ENCODE measurements at regions not wholly inside any gene's neighbourhood (a gene's known extent, or its start where the extent isn't known, plus 50 kb on each side); places are given as distances from the start of the nearest gene placed in this dataset.
A peak's percentile ranks its signal among the peaks of the same experiment; 100 is the strongest.

DNA sequence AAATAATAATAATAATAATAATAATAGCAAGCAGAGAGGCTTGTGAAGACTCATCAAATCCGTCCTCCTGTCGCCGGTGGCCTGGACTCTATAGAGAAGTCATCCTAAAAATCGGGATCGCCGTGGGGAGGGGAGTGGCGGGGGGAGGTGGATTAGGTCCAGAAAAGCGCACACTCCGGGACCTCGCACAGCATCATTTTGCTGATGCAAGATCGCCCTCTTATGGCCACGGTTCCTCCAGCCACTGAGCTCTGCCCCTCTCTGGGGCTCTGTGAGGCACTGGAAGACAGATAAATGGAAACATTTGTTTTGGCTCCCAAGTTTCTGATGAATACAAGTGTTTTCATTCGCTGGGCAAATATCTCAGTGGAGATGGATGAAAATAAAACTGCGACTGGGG is 612.0 kb downstream of the MATN1 start:
- WGBS (ENCODE audit: insufficient coverage) = 2% methylated on average over 11 of the region's 14 CpGs
- peaks cover 38% of the 10 kb centered on the region for H3K27me3 ChIP-seq (ENCODE audit: control insufficient read depth, insufficient read depth, low read length)

GRCh38 chr1:30110846-30111245 is 612.5 kb downstream of the MATN1 start:
- Histone ChIP-seq H3K27me3 (ENCODE audit: control insufficient read depth, insufficient read depth, low read length) (peaks cover 38% of the 10 kb centered on the region), H3K9me3 (replicated peaks; ENCODE audit: control insufficient read depth, low read depth, low read length) (no peaks in the 10 kb centered on the region), H3K27ac (ENCODE audit: low read length) (no peak overlapping the region), H3K4me3 (ENCODE audit: low read length) (no peak overlapping the region), H3K36me3 (ENCODE audit: control insufficient read depth, insufficient read depth, low read length) (no peaks in the 10 kb centered on the region), H3K4me1 (ENCODE audit: control insufficient read depth, insufficient read depth, low read length) (no peaks in the 10 kb centered on the region)
- DNase-seq = no peak
- WGBS (ENCODE audit: insufficient coverage) = 42% methylated on average over 8 of the region's 11 CpGs

More for the DNA sequence above, 612.0 kb downstream of the MATN1 start:
- no peak overlapping the region for H3K27ac ChIP-seq (ENCODE audit: low read length)
- no peaks in the 10 kb centered on the region for H3K4me1 ChIP-seq (ENCODE audit: control insufficient read depth, insufficient read depth, low read length)
- H3K9me3 ChIP-seq (replicated peaks; ENCODE audit: control insufficient read depth, low read depth, low read length) = no peaks in the 10 kb centered on the region
- DNase-seq = peak; percentile 52
- H3K4me3 ChIP-seq (ENCODE audit: low read length) = no peak overlapping the region
- H3K36me3 ChIP-seq (ENCODE audit: control insufficient read depth, insufficient read depth, low read length) = no peaks in the 10 kb centered on the region

GRCh38 chr1:30109853-30110252 is 613.5 kb downstream of the MATN1 start:
- H3K36me3 ChIP-seq (ENCODE audit: control insufficient read depth, insufficient read depth, low read length) = no peaks in the 10 kb centered on the region
- H3K9me3 ChIP-seq (replicated peaks; ENCODE audit: control insufficient read depth, low read depth, low read length) = no peaks in the 10 kb centered on the region
- 23% methylated on average over 7 of the region's 10 CpGs for WGBS (ENCODE audit: insufficient coverage)
- no peak overlapping the region for H3K4me3 ChIP-seq (ENCODE audit: low read length)
- DNase-seq = peak; percentile 38
- no peaks in the 10 kb centered on the region for H3K4me1 ChIP-seq (ENCODE audit: control insufficient read depth, insufficient read depth, low read length)
- peaks cover 40% of the 10 kb centered on the region for H3K27me3 ChIP-seq (ENCODE audit: control insufficient read depth, insufficient read depth, low read length)
- no peak overlapping the region for H3K27ac ChIP-seq (ENCODE audit: low read length)

DNA sequence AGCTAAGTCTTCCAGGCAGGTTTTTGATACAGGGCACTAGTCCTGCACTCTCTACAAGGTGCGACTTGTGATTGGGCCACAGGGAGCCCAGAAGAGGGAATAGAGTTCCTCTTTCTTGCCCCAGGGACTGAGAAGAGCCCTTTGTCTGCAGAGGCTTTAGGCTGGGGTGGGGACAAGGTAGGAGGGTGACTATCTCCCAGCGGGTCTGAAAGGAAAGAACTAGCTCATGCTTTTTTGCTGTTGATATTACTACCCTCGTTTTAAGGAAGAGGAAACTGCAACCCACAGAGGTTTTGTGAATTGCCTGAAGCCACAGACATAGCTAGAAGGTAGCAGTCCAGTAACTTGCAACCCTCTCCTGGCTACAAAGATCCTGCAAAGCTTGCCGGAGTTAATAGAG is 615.2 kb downstream of the MATN1 start:
- no peaks in the 10 kb centered on the region for H3K9me3 ChIP-seq (replicated peaks; ENCODE audit: control insufficient read depth, low read depth, low read length)
- no peaks in the 10 kb centered on the region for H3K36me3 ChIP-seq (ENCODE audit: control insufficient read depth, insufficient read depth, low read length)
- no peak overlapping the region for H3K27ac ChIP-seq (ENCODE audit: low read length)
- no peak overlapping the region for H3K4me3 ChIP-seq (ENCODE audit: low read length)
- no CpG with 5 or more reads among the region's 4 CpGs for WGBS (ENCODE audit: insufficient coverage)
- H3K4me1 ChIP-seq (ENCODE audit: control insufficient read depth, insufficient read depth, low read length) = no peaks in the 10 kb centered on the region
- no peak for DNase-seq
- H3K27me3 ChIP-seq (ENCODE audit: control insufficient read depth, insufficient read depth, low read length) = peaks cover 50% of the 10 kb centered on the region

DNA sequence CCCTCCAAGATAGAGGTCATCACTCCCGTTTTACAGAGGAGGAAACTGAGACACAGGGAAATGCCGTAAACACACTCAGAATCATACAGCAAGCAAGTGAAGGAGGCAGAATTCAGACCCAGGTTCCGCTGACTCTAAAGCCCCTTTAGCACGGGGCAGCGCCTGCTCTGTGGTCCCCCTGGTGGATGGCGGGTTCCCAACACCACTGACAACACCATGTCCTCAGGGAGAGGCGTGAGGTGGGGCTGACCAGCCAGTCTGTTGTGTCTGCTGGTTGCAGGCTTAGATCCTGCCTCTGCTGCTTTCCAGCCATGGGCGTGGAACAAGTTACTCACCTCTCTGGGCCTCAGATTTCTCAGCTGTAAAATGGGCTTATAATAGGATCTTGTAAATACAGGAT is 617.3 kb downstream of the MATN1 start:
- Histone ChIP-seq H3K27ac (ENCODE audit: low read length) (no peak overlapping the region), H3K9me3 (replicated peaks; ENCODE audit: control insufficient read depth, low read depth, low read length) (no peaks in the 10 kb centered on the region), H3K27me3 (ENCODE audit: control insufficient read depth, insufficient read depth, low read length) (peaks cover 39% of the 10 kb centered on the region), H3K4me1 (ENCODE audit: control insufficient read depth, insufficient read depth, low read length) (no peaks in the 10 kb centered on the region), H3K4me3 (ENCODE audit: low read length) (no peak overlapping the region), H3K36me3 (ENCODE audit: control insufficient read depth, insufficient read depth, low read length) (no peaks in the 10 kb centered on the region)
- DNase-seq = peak; percentile 23
- WGBS (ENCODE audit: insufficient coverage) = 23% methylated on average over 4 of the region's 8 CpGs

- no peak overlapping the region for H3K4me3 ChIP-seq (ENCODE audit: low read length)
- no peaks in the 10 kb centered on the region for H3K9me3 ChIP-seq (replicated peaks; ENCODE audit: control insufficient read depth, low read depth, low read length)
- WGBS (ENCODE audit: insufficient coverage) = 60% methylated on average over 2 of the region's 4 CpGs
- no peak for DNase-seq
- no peak overlapping the region for H3K27ac ChIP-seq (ENCODE audit: low read length)
- no peaks in the 10 kb centered on the region for H3K36me3 ChIP-seq (ENCODE audit: control insufficient read depth, insufficient read depth, low read length)
- H3K27me3 ChIP-seq (ENCODE audit: control insufficient read depth, insufficient read depth, low read length) = peaks cover 31% of the 10 kb centered on the region
- no peaks in the 10 kb centered on the region for H3K4me1 ChIP-seq (ENCODE audit: control insufficient read depth, insufficient read depth, low read length)
These were observed 618.8 kb downstream of the MATN1 start for GRCh38 chr1:30104551-30104950.

- H3K4me3 ChIP-seq (ENCODE audit: low read length) = no peak overlapping the region
- 27% methylated on average over 9 of the region's 14 CpGs for WGBS (ENCODE audit: insufficient coverage)
- no peaks in the 10 kb centered on the region for H3K36me3 ChIP-seq (ENCODE audit: control insufficient read depth, insufficient read depth, low read length)
These were observed 619.5 kb downstream of the MATN1 start for GRCh38 chr1:30103708-30104411.

GRCh38 chr1:30102605-30103004 is 620.8 kb downstream of the MATN1 start:
- no peak for DNase-seq
- H3K27me3 ChIP-seq (ENCODE audit: control insufficient read depth, insufficient read depth, low read length) = peaks cover 19% of the 10 kb centered on the region
- no CpG with 5 or more reads among the region's 7 CpGs for WGBS (ENCODE audit: insufficient coverage)

More at GRCh38 chr1:30103708-30104411, 619.5 kb downstream of the MATN1 start:
- H3K27ac ChIP-seq (ENCODE audit: low read length) = no peak overlapping the region
- H3K4me1 ChIP-seq (ENCODE audit: control insufficient read depth, insufficient read depth, low read length) = no peaks in the 10 kb centered on the region
- no peaks in the 10 kb centered on the region for H3K9me3 ChIP-seq (replicated peaks; ENCODE audit: control insufficient read depth, low read depth, low read length)
- DNase-seq = no peak
- H3K27me3 ChIP-seq (ENCODE audit: control insufficient read depth, insufficient read depth, low read length) = peaks cover 27% of the 10 kb centered on the region

DNA sequence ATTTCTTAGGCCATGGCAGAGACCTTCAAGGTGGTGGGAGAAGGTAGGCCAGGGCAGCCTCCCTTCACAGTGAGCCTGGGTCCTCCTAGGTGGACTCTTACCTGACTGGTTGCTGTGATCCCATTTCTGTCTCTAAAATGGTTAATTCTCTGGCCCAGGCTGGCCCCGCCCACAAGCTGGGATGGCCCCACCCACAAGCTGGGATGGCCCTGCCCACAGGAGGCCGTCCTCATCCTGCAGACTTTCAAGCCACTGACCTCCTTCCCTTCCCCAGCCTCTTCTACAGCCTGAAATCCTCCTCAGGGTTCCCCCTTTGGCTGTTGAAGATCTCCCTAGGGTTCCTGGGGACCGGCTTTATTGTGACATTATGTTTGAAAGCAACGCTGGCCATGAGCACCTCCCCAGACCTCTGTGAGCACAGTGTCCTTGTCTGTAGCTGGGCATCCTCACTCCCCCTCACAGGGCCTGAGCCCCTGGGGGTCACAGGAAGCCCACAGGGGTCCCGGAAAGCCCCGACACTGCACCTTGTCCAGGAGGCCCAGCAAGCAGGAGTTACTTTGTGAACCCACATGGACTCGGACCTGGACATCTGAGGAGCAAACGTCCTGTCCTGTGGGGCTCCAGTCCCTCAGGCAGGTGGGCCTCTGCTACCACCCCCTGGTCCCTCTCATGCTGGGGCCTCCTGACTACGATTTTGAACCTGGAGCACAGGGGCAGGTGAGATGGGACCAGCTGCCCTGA is 621.7 kb downstream of the MATN1 start:
- Histone ChIP-seq H3K4me3 (ENCODE audit: low read length) (no peak overlapping the region), H3K9me3 (replicated peaks; ENCODE audit: control insufficient read depth, low read depth, low read length) (no peaks in the 10 kb centered on the region), H3K27ac (ENCODE audit: low read length) (no peak overlapping the region), H3K27me3 (ENCODE audit: control insufficient read depth, insufficient read depth, low read length) (peaks cover 12% of the 10 kb centered on the region), H3K4me1 (ENCODE audit: control insufficient read depth, insufficient read depth, low read length) (no peaks in the 10 kb centered on the region), H3K36me3 (ENCODE audit: control insufficient read depth, insufficient read depth, low read length) (no peaks in the 10 kb centered on the region)
- no peak for DNase-seq
- WGBS (ENCODE audit: insufficient coverage) = 35% methylated on average over 6 of the region's 9 CpGs

More at GRCh38 chr1:30102605-30103004, 620.8 kb downstream of the MATN1 start:
- Histone ChIP-seq H3K4me1 (ENCODE audit: control insufficient read depth, insufficient read depth, low read length) (no peaks in the 10 kb centered on the region), H3K36me3 (ENCODE audit: control insufficient read depth, insufficient read depth, low read length) (no peaks in the 10 kb centered on the region), H3K9me3 (replicated peaks; ENCODE audit: control insufficient read depth, low read depth, low read length) (no peaks in the 10 kb centered on the region), H3K4me3 (ENCODE audit: low read length) (no peak overlapping the region), H3K27ac (ENCODE audit: low read length) (no peak overlapping the region)

DNA sequence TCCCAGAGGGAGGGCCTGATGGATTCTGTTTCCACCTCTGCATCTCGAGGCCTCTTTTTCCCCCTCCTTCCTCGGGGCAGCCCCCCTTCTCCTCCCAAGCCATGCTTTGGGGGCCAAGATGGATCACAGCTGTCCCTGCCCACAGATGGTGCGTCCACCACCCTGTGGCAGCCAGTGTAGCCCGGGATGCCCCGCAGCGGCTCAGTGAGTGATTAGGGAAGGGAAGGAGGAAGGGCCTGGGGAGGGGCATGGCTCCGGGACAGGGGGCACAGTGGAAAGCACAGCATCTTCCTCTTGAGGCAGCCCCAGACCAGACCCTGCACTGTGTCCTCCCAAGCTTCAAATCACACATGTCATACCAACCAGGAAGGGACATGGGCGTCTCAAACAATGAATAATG is 622.4 kb downstream of the MATN1 start:
- no peak for DNase-seq
- no peak overlapping the region for H3K4me3 ChIP-seq (ENCODE audit: low read length)
- WGBS (ENCODE audit: insufficient coverage) = 38% methylated on average over 6 of the region's 8 CpGs
- no peak overlapping the region for H3K27ac ChIP-seq (ENCODE audit: low read length)
- H3K27me3 ChIP-seq (ENCODE audit: control insufficient read depth, insufficient read depth, low read length) = peaks cover 12% of the 10 kb centered on the region
- H3K36me3 ChIP-seq (ENCODE audit: control insufficient read depth, insufficient read depth, low read length) = no peaks in the 10 kb centered on the region
- H3K9me3 ChIP-seq (replicated peaks; ENCODE audit: control insufficient read depth, low read depth, low read length) = no peaks in the 10 kb centered on the region
- H3K4me1 ChIP-seq (ENCODE audit: control insufficient read depth, insufficient read depth, low read length) = no peaks in the 10 kb centered on the region
